GM18873 (cell line): ENCODE measurements at regions not wholly inside any gene's neighbourhood (a gene's known extent, or its start where the extent isn't known, plus 50 kb on each side); places are given as distances from the start of the nearest gene placed in this dataset.

Source experiments
- ATAC-seq: cut with Tn5 transposase; IDR thresholded peaks from one replicate; pipeline ENCODE4 v1.9.1; 2021; ENCODE audit warnings: mild to moderate bottlenecking, moderate library complexity, moderate number of reproducible peaks; ENCODE audit not compliant: unreplicated experiment, low FRiP score

GRCh38 chr9:119853126-119853525, 483.9 kb upstream of the BRINP1 start:
- no peak for ATAC-seq

GRCh38 chr9:119852390-119852789, 483.2 kb upstream of the BRINP1 start:
- no peak for ATAC-seq

GRCh38 chr9:119844431-119844830, 475.2 kb upstream of the BRINP1 start:
- no peak for ATAC-seq

GRCh38 chr9:119841016-119841415, 471.8 kb upstream of the BRINP1 start:
- no peak for ATAC-seq

- no peak for ATAC-seq
Measured at GRCh38 chr9:119839888-119840287, 470.7 kb upstream of the BRINP1 start.

GRCh38 chr9:119838210-119838609, 469.0 kb upstream of the BRINP1 start:
- no peak for ATAC-seq

- no peak for ATAC-seq
Measured at GRCh38 chr9:119836036-119836435, 466.8 kb upstream of the BRINP1 start.

GRCh38 chr9:119834064-119834620, 464.9 kb upstream of the BRINP1 start:
- no peak for ATAC-seq

GRCh38 chr9:119831309-119831708, 462.1 kb upstream of the BRINP1 start:
- no peak for ATAC-seq

- no peak for ATAC-seq
Measured at GRCh38 chr9:119829748-119830147, 460.5 kb upstream of the BRINP1 start.

GRCh38 chr9:119829186-119829585, 460.0 kb upstream of the BRINP1 start:
- no peak for ATAC-seq

- ATAC-seq: no peak
Measured at GRCh38 chr9:119827526-119827925, 458.3 kb upstream of the BRINP1 start.

- ATAC-seq: no peak
Measured at GRCh38 chr9:119827126-119827525, 457.9 kb upstream of the BRINP1 start.

GRCh38 chr9:119818726-119819435, 449.6 kb upstream of the BRINP1 start:
- no peak for ATAC-seq

- ATAC-seq: no peak
Measured at GRCh38 chr9:119810645-119811429, 441.6 kb upstream of the BRINP1 start.

- ATAC-seq: no peak
Measured at GRCh38 chr9:119803679-119804078, 434.4 kb upstream of the BRINP1 start.

GRCh38 chr9:119802621-119803020, 433.4 kb upstream of the BRINP1 start:
- no peak for ATAC-seq

GRCh38 chr9:119802133-119802532, 432.9 kb upstream of the BRINP1 start:
- ATAC-seq: no peak

GRCh38 chr9:119801311-119801710, 432.1 kb upstream of the BRINP1 start:
- no peak for ATAC-seq

- ATAC-seq: no peak
Measured at GRCh38 chr9:119795395-119795794, 426.2 kb upstream of the BRINP1 start.

- no peak for ATAC-seq
Measured at GRCh38 chr9:119794836-119795235, 425.6 kb upstream of the BRINP1 start.

- no peak for ATAC-seq
Measured at GRCh38 chr9:119793218-119793617, 424.0 kb upstream of the BRINP1 start.
